Caco-2 (cell line): ENCODE measurements at regions not wholly inside any gene's neighbourhood (a gene's known extent, or its start where the extent isn't known, plus 50 kb on each side); places are given as distances from the start of the nearest gene placed in this dataset.

Source experiments
- BruUV-seq: library from RNA; stranded (reverse); fragments of 400-500 nt; replicated peaks from 2 replicates; lab custom pipeline; 2021; lab: Mats Ljungman, UMichigan
- CTCF ChIA-PET: fragments of 300-600 bp; sonication (Branson Sonifier 250); formaldehyde crosslinking; loops from one replicate; lab custom pipeline; 2022; ENCODE audit warnings: antibody characterized with exemption; lab: Charles Lee
- POLR2A ChIA-PET: fragments of 300-600 bp; sonication (Branson Sonifier 250); formaldehyde crosslinking; loops from one replicate; lab custom pipeline; 2022; ENCODE audit warnings: antibody characterized with exemption; lab: Charles Lee
- DNase-seq, 2 experiments: peaks; one replicate each; pipeline versions ENCODE4 v3.0.0 to v3.0.0-alpha.2; 2020 to 2022
- H3K27me3 ChIP-seq: replicated peaks from 2 replicates; pipeline ENCODE4 v1.6.0; 2011; ENCODE audit warnings: low read length; ENCODE audit not compliant: control insufficient read depth, insufficient read depth
- H3K36me3 ChIP-seq: 2 replicates; pipeline ENCODE4 v1.5.1; 2011; ENCODE audit warnings: low read length; ENCODE audit not compliant: control insufficient read depth, insufficient read depth
- H3K4me1 ChIP-seq: fragments of 250-450 bp; sonication (Bioruptor Pico); 2 replicates; pipeline ENCODE4 v1.5.1; 2020; ENCODE audit warnings: mild to moderate bottlenecking
- H3K4me3 ChIP-seq: 2 replicates; pipeline ENCODE4 v1.5.1; 2011; ENCODE audit warnings: low read depth, mild to moderate bottlenecking, control low read depth, low read length
- H3K9me3 ChIP-seq: fragments of 250-450 bp; sonication (Bioruptor Pico); 2 replicates; pipeline ENCODE4 v1.5.1; 2020; ENCODE audit warnings: mild to moderate bottlenecking, moderate library complexity
- H3K27ac Mint-ChIP-seq: one replicate; pipeline ENCODE4 v1.8.0; 2022; ENCODE audit warnings: mixed read lengths; ENCODE audit not compliant: unreplicated experiment
- H3K27me3 Mint-ChIP-seq: one replicate; pipeline ENCODE4 v1.8.0; 2022; ENCODE audit warnings: mixed read lengths; ENCODE audit not compliant: insufficient read depth, unreplicated experiment
- H3K36me3 Mint-ChIP-seq: one replicate; pipeline ENCODE4 v1.8.0; 2022; ENCODE audit warnings: mild to moderate bottlenecking, mixed read lengths; ENCODE audit not compliant: insufficient read depth, unreplicated experiment
- H3K4me1 Mint-ChIP-seq: one replicate; pipeline ENCODE4 v1.8.0; 2022; ENCODE audit warnings: low read depth, mixed read lengths; ENCODE audit not compliant: unreplicated experiment
- H3K4me3 Mint-ChIP-seq: one replicate; pipeline ENCODE4 v1.8.0; 2022; ENCODE audit warnings: mild to moderate bottlenecking, moderate library complexity, mixed read lengths; ENCODE audit not compliant: unreplicated experiment
- H3K9me3 Mint-ChIP-seq: one replicate; pipeline ENCODE4 v1.8.0; 2022; ENCODE audit warnings: mixed read lengths; ENCODE audit not compliant: unreplicated experiment
- intact Hi-C: fragments of 100-400 bp; cut with micrococcal nuclease; formaldehyde crosslinking; loops from one replicate; pipeline ENCODE4 v1.10.0; 2022; ENCODE audit not compliant: unreplicated experiment
- TF ChIP-seq, protein P1 (sequence below), 2 experiments: fragments of 200-600 bp in 1 of 2; IDR thresholded peaks; 1 replicate in 1 of 2; 2 replicates in 1 of 2; pipeline versions ENCODE4 v1.5.1 to v1.8.0; 2011 to 2022; ENCODE audit warnings: antibody characterized with exemption in 1 of 2, control low read depth in 1 of 2, inconsistent platforms in 1 of 2, low read depth in 1 of 2, low read length in 1 of 2, mild to moderate bottlenecking in 1 of 2, moderate library complexity in 1 of 2; ENCODE audit not compliant: insufficient read depth in 1 of 2, severe bottlenecking in 1 of 2, unreplicated experiment in 1 of 2

DNA sequence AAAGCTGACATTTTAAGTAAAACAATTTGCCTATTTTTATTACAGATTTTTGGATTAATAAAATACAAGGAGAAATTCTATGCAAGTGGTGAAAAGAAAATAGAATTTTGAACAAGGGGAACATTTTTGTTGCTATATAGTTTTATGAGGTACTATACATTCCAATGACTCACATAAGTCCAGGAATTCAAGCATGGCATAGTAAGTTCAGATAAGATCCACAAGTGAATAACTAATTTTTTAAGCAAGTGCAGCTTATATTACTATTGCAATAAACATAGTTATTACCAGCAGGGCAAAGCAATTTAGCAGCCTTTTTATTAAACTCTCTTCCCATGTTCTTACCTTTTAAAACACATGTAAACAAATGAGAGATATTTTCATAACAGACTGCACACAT lies 1123.5 kb upstream of the LRRN3 start:
- no peaks in the 10 kb centered on the region for H3K4me1 Mint-ChIP-seq
- peaks cover 9% of the 10 kb centered on the region for H3K9me3 Mint-ChIP-seq
- H3K36me3 ChIP-seq: no peaks in the 10 kb centered on the region
- H3K27me3 ChIP-seq: no peaks in the 10 kb centered on the region
- no peak overlapping the region for H3K4me3 ChIP-seq
- no peak overlapping the region for H3K4me3 Mint-ChIP-seq
- CTCF ChIA-PET: no interaction called here
- no peaks in the 10 kb centered on the region for H3K9me3 ChIP-seq
- peaks cover 3% of the 10 kb centered on the region for H3K27me3 Mint-ChIP-seq
- TF ChIP-seq, protein P1, sequence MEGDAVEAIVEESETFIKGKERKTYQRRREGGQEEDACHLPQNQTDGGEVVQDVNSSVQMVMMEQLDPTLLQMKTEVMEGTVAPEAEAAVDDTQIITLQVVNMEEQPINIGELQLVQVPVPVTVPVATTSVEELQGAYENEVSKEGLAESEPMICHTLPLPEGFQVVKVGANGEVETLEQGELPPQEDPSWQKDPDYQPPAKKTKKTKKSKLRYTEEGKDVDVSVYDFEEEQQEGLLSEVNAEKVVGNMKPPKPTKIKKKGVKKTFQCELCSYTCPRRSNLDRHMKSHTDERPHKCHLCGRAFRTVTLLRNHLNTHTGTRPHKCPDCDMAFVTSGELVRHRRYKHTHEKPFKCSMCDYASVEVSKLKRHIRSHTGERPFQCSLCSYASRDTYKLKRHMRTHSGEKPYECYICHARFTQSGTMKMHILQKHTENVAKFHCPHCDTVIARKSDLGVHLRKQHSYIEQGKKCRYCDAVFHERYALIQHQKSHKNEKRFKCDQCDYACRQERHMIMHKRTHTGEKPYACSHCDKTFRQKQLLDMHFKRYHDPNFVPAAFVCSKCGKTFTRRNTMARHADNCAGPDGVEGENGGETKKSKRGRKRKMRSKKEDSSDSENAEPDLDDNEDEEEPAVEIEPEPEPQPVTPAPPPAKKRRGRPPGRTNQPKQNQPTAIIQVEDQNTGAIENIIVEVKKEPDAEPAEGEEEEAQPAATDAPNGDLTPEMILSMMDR (IDR thresholded peaks at IDR 0.05; ENCODE audit: insufficient read depth in 1 of 2, low read depth in 1 of 2, low read length in 1 of 2, severe bottlenecking in 1 of 2, unreplicated experiment in 1 of 2): no peak
- no peak overlapping the region for H3K27ac Mint-ChIP-seq
- no peaks in the 10 kb centered on the region for H3K4me1 ChIP-seq
- no TSS peak for BruUV-seq
- DNase-seq: no peak
- H3K36me3 Mint-ChIP-seq: no peaks in the 10 kb centered on the region
- POLR2A ChIA-PET: no interaction called here
- intact Hi-C loops: no loop called here

DNA sequence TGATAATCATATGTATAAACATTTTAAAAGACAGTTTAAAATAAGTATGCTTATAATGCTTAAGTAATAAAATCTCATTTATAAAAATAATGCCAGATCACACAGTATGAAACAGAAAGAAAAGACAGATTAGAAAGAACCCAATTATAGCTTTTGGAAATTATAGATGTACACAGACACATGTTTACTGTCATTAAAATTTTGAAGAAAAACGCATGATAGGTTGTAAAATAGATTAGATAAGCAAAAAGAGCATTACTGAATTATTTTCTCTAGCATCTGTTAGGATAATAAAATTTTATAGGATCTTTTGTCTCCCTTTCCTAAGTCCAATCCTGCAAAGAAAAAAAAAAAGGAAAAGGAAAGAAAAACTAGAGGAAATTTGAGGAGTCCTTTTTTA lies 1107.3 kb upstream of the LRRN3 start:
- Mint-ChIP-seq H3K27me3 (no peaks in the 10 kb centered on the region), H3K36me3 (no peaks in the 10 kb centered on the region), H3K4me1 (peaks cover 5% of the 10 kb centered on the region), H3K27ac (no peak overlapping the region), H3K9me3 (peaks cover 11% of the 10 kb centered on the region), H3K4me3 (no peak overlapping the region)
- no TSS peak for BruUV-seq
- TF ChIP-seq, protein P1 (IDR thresholded peaks at IDR 0.05; ENCODE audit: insufficient read depth in 1 of 2, low read depth in 1 of 2, low read length in 1 of 2, severe bottlenecking in 1 of 2, unreplicated experiment in 1 of 2): no peak
- no peaks in the 10 kb centered on the region for H3K27me3 ChIP-seq
- POLR2A ChIA-PET: no interaction called here
- no peaks in the 10 kb centered on the region for H3K9me3 ChIP-seq
- H3K36me3 ChIP-seq: no peaks in the 10 kb centered on the region
- no peaks in the 10 kb centered on the region for H3K4me1 ChIP-seq
- no peak for DNase-seq
- H3K4me3 ChIP-seq: no peak overlapping the region
- CTCF ChIA-PET: no interaction called here
- intact Hi-C loops: no loop called here

DNA sequence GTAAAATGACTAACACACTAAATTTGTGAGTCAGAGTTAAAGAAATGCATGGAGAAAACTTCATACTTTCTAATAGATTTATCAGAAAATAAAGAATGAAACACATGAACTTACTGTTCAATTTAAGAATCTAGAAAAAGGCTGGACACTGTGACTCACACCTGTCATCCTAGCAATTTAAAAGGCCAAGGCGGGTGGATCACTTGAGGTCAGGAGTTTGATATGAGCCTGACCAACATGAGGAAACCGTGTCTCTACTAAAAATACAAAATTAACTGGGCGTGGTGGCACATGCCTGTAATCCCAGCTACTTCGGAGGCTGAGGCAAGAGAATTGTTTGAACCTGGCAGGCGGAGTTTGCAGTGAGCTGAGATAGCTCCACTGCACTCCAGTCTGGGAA lies 1106.2 kb upstream of the LRRN3 start:
- no peaks in the 10 kb centered on the region for H3K4me1 ChIP-seq
- no peak overlapping the region for H3K4me3 ChIP-seq
- H3K27me3 Mint-ChIP-seq: no peaks in the 10 kb centered on the region
- no TSS peak for BruUV-seq
- POLR2A ChIA-PET: no interaction called here
- no peak overlapping the region for H3K4me3 Mint-ChIP-seq
- intact Hi-C loops: no loop called here
- H3K27ac Mint-ChIP-seq: no peak overlapping the region
- H3K36me3 Mint-ChIP-seq: no peaks in the 10 kb centered on the region
- TF ChIP-seq, protein P1 (IDR thresholded peaks at IDR 0.05; ENCODE audit: insufficient read depth in 1 of 2, low read depth in 1 of 2, low read length in 1 of 2, severe bottlenecking in 1 of 2, unreplicated experiment in 1 of 2): no peak
- DNase-seq: no peak
- peaks cover 10% of the 10 kb centered on the region for H3K9me3 Mint-ChIP-seq
- H3K27me3 ChIP-seq: no peaks in the 10 kb centered on the region
- peaks cover 5% of the 10 kb centered on the region for H3K4me1 Mint-ChIP-seq
- CTCF ChIA-PET: no interaction called here
- H3K9me3 ChIP-seq: no peaks in the 10 kb centered on the region
- no peaks in the 10 kb centered on the region for H3K36me3 ChIP-seq
